ENCODE measurements at regions not wholly inside any gene's neighbourhood (a gene's known extent, or its start where the extent isn't known, plus 50 kb on each side); places are given as distances from the start of the nearest gene placed in this dataset.

DNA sequence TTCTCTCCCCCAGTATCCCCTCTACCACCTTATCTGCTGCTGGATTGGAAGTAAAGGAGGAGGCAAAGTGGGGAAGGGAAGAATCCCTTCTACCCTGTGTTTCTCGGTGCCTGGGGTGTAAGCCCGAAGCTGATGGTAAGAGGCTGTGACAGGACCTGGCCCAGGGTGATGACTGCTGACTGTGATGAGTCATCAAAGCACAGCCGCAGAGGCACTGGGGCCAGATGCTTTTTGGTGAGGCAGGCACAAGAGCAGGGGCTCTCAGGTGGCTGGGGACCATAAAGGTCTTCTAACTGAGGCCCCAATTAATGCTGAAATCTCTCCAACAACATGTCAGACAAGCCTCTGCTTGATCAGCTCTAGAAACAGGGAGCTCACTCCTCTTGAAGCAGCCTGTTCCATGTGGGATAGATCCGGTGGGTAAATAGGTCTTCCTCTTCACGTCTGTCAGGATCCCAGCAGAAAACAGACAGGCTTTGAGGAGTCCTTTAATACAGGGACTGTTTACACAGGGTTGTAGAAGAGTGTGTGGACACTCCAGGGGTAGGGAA lies 86.1 kb upstream of the PCBD1 start:
- TF ChIP-seq, protein P1, sequence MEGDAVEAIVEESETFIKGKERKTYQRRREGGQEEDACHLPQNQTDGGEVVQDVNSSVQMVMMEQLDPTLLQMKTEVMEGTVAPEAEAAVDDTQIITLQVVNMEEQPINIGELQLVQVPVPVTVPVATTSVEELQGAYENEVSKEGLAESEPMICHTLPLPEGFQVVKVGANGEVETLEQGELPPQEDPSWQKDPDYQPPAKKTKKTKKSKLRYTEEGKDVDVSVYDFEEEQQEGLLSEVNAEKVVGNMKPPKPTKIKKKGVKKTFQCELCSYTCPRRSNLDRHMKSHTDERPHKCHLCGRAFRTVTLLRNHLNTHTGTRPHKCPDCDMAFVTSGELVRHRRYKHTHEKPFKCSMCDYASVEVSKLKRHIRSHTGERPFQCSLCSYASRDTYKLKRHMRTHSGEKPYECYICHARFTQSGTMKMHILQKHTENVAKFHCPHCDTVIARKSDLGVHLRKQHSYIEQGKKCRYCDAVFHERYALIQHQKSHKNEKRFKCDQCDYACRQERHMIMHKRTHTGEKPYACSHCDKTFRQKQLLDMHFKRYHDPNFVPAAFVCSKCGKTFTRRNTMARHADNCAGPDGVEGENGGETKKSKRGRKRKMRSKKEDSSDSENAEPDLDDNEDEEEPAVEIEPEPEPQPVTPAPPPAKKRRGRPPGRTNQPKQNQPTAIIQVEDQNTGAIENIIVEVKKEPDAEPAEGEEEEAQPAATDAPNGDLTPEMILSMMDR (IDR thresholded peaks at IDR 0.05), result no peak
- TF ChIP-seq POLR2A (IDR thresholded peaks at IDR 0.05), result no peak
